ENCODE measurements at regions not wholly inside any gene's neighbourhood (a gene's known extent, or its start where the extent isn't known, plus 50 kb on each side); places are given as distances from the start of the nearest gene placed in this dataset.

DNA sequence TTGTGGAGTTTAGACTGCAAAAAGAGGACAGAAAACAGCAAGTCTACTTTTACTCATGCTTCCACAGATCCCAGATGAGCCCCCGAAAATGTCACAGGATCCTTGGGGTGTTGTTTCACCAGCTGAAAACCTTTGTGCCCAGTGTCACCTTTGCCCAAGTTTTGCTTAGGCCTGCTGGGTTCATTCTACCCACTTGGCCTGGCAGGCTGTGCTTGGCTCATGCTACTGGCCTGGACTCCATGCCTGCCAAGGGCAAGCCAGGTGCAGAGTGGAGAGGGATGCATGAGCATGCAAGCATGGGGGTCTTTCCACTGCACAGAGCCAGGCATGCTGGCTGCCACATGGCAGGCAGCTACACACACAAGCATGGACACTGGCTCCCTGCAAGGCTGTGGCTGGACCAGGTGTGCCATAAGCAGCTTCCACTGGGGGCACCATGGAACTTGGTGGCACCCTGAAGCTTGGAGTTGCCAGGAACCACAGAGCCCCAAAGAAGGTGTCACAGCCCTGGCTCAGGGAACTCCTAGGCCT, 1082.0 kb downstream of the KHDRBS2 start:
- H3K18ac ChIP-seq (ENCODE audit: insufficient read length, low read depth, low read length): no peak overlapping the region

More for the DNA sequence above, 1082.0 kb downstream of the KHDRBS2 start:
- Histone ChIP-seq H2AFZ (ENCODE audit: low read length) (no peak overlapping the region), H2BK20ac (ENCODE audit: low read depth, low read length, poor library complexity, severe bottlenecking) (no peak overlapping the region), H3K9ac (ENCODE audit: extremely low read depth, insufficient read length, low read length) (no peak overlapping the region), H3K23me2 (ENCODE audit: insufficient read length, low read depth, low read length, poor library complexity, severe bottlenecking) (no peaks in the 10 kb centered on the region), H3K23ac (ENCODE audit: insufficient read length, low read depth, low read length) (no peak overlapping the region), H3K4me1 (ENCODE audit: insufficient read depth, low read length) (no peaks in the 10 kb centered on the region), H2BK120ac (ENCODE audit: low read depth, low read length, poor library complexity, severe bottlenecking) (no peak overlapping the region), H3K4ac (ENCODE audit: low read depth, low read length) (no peak overlapping the region), H3K9me3 (ENCODE audit: control insufficient read depth, low read depth, low read length) (peaks cover 20% of the 10 kb centered on the region), H3K79me1 (ENCODE audit: insufficient read depth, low read depth, low read length, poor library complexity, severe bottlenecking) (no peaks in the 10 kb centered on the region), H3K27ac (ENCODE audit: insufficient read length, low read depth, low read length) (no peak overlapping the region), H3T11ph (ENCODE audit: low read length) (no peak overlapping the region), H3K27me3 (ENCODE audit: insufficient read depth, low read length) (no peaks in the 10 kb centered on the region), H2BK5ac (ENCODE audit: insufficient read length, low read length) (no peak overlapping the region), H2BK12ac (ENCODE audit: insufficient read length, low read depth, low read length) (no peak overlapping the region), H4K8ac (replicated peaks; ENCODE audit: insufficient read length, low read depth, low read length) (no peak overlapping the region), H4K20me1 (ENCODE audit: control insufficient read depth, insufficient read depth, insufficient read length) (no peaks in the 10 kb centered on the region), H3K79me2 (ENCODE audit: insufficient read depth, low read length) (no peaks in the 10 kb centered on the region), H4K5ac (ENCODE audit: insufficient read length, low read depth, low read length) (no peak overlapping the region), H3K56ac (ENCODE audit: insufficient read length, low read depth, low read length) (no peak overlapping the region), H3K4me2 (ENCODE audit: insufficient read depth, insufficient read length, low read length) (no peak overlapping the region), H4K91ac (ENCODE audit: insufficient read length, low read depth, low read length) (no peak overlapping the region), H2AK5ac (ENCODE audit: insufficient read length, low read length) (no peak overlapping the region), H3K14ac (ENCODE audit: insufficient read depth, low read length) (no peak overlapping the region), H2BK15ac (ENCODE audit: low read depth, low read length) (no peak overlapping the region)
- H3K4me1 Mint-ChIP-seq: no peaks in the 10 kb centered on the region
- peaks cover 10 to 28% (median 27%) of the 10 kb centered on the region in 3 experiments for H3K36me3 Mint-ChIP-seq (ENCODE audit: insufficient read depth in 1 of 3, low read depth in 3 of 3)
- H3K27me3 Mint-ChIP-seq (ENCODE audit: low read depth): no peaks in the 10 kb centered on the region; the same call in 1 of the 2 replicates
- TF ChIP-seq, protein P1, sequence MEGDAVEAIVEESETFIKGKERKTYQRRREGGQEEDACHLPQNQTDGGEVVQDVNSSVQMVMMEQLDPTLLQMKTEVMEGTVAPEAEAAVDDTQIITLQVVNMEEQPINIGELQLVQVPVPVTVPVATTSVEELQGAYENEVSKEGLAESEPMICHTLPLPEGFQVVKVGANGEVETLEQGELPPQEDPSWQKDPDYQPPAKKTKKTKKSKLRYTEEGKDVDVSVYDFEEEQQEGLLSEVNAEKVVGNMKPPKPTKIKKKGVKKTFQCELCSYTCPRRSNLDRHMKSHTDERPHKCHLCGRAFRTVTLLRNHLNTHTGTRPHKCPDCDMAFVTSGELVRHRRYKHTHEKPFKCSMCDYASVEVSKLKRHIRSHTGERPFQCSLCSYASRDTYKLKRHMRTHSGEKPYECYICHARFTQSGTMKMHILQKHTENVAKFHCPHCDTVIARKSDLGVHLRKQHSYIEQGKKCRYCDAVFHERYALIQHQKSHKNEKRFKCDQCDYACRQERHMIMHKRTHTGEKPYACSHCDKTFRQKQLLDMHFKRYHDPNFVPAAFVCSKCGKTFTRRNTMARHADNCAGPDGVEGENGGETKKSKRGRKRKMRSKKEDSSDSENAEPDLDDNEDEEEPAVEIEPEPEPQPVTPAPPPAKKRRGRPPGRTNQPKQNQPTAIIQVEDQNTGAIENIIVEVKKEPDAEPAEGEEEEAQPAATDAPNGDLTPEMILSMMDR (conservative IDR thresholded peaks at IDR 0.05): no peak
- no peak for DNase-seq
- no peak overlapping the region for H3K4me3 Mint-ChIP-seq
- H3K27ac Mint-ChIP-seq: no peak overlapping the region
- WGBS (ENCODE audit: extremely low coverage, insufficient read length, low lambda C conversion rate): no CpG with 5 or more reads among the region's 1 CpG
- H3K9me3 Mint-ChIP-seq: peaks cover 42 to 43% of the 10 kb centered on the region in 2 experiments
